ENCODE measurements at regions not wholly inside any gene's neighbourhood (a gene's known extent, or its start where the extent isn't known, plus 50 kb on each side); places are given as distances from the start of the nearest gene placed in this dataset.

- Histone ChIP-seq H3K9me3 (ENCODE audit: control insufficient read depth in 4 of 4, low read length in 3 of 4) (no peaks in the 10 kb centered on the region), H3K27ac (ENCODE audit: low read depth in 1 of 2, low read length in 2 of 2) (no peak overlapping the region), H3K4me1 (ENCODE audit: control insufficient read depth in 4 of 4, insufficient read depth in 4 of 4, low read length in 3 of 4) (no peaks in the 10 kb centered on the region), H3K27me3 (ENCODE audit: control insufficient read depth in 4 of 4, insufficient read depth in 4 of 4, low read length in 3 of 4) (no peaks in the 10 kb centered on the region), H3K4me3 (ENCODE audit: low read depth in 1 of 3, low read length in 3 of 3) (no peak overlapping the region), H3K9ac (ENCODE audit: low read depth in 1 of 2, low read length in 2 of 2) (no peak overlapping the region), H3K36me3 (ENCODE audit: control insufficient read depth in 4 of 4, insufficient read depth in 3 of 4, low read depth in 1 of 4, low read length in 3 of 4) (no peaks in the 10 kb centered on the region)
- no peak for DNase-seq (ENCODE audit: low spot score)
- 68% methylated on average over 2 of the region's 2 CpGs for WGBS
- TF ChIP-seq GABPA (IDR thresholded peaks at IDR 0.05 in 1 of 2, conservative IDR thresholded peaks at IDR 0.05 in 1 of 2) (no peak), RXRA (IDR thresholded peaks at IDR 0.05) (no peak), NR2F2 (IDR thresholded peaks at IDR 0.05) (no peak), CTCF (IDR thresholded peaks at IDR 0.05; ENCODE audit: low read depth, low read length, missing input control) (no peak), RAD21 (IDR thresholded peaks at IDR 0.05) (no peak), JUND (IDR thresholded peaks at IDR 0.05) (no peak), FOXA1 (IDR thresholded peaks at IDR 0.05) (no peak), HNF4G (IDR thresholded peaks at IDR 0.05) (no peak), TAF1 (conservative IDR thresholded peaks at IDR 0.05) (no peak), FOXA2 (IDR thresholded peaks at IDR 0.05) (no peak), YY1 (IDR thresholded peaks at IDR 0.05) (no peak), REST (IDR thresholded peaks at IDR 0.05) (no peak), ATF3 (IDR thresholded peaks at IDR 0.05) (no peak), HNF4A (conservative IDR thresholded peaks at IDR 0.05) (no peak), MAX (IDR thresholded peaks at IDR 0.05) (no peak), EGR1 (IDR thresholded peaks at IDR 0.05; ENCODE audit: low read depth in 2 of 2) (no peak)
These were observed 411.9 kb upstream of the SPTLC3 start for GRCh38 chr20:12596863-12597262.

- H3K27ac ChIP-seq (ENCODE audit: low read depth in 1 of 2, low read length in 2 of 2): no peak overlapping the region
- no peaks in the 10 kb centered on the region for H3K36me3 ChIP-seq (ENCODE audit: control insufficient read depth in 4 of 4, insufficient read depth in 3 of 4, low read depth in 1 of 4, low read length in 3 of 4)
- no peak for DNase-seq (ENCODE audit: low spot score)
- WGBS: 48% methylated on average over 3 of the region's 3 CpGs
- TF ChIP-seq FOXA2 (IDR thresholded peaks at IDR 0.05) (no peak), REST (IDR thresholded peaks at IDR 0.05) (no peak), YY1 (IDR thresholded peaks at IDR 0.05) (no peak), SP1 (IDR thresholded peaks at IDR 0.05) (no peak), FOXA1 (IDR thresholded peaks at IDR 0.05) (no peak), GABPA (IDR thresholded peaks at IDR 0.05 in 1 of 2, conservative IDR thresholded peaks at IDR 0.05 in 1 of 2) (no peak), HNF4G (IDR thresholded peaks at IDR 0.05) (no peak), RAD21 (IDR thresholded peaks at IDR 0.05) (no peak)
- H3K4me1 ChIP-seq (ENCODE audit: control insufficient read depth in 4 of 4, insufficient read depth in 4 of 4, low read length in 3 of 4): no peaks in the 10 kb centered on the region
- no peak overlapping the region for H3K4me3 ChIP-seq (ENCODE audit: low read depth in 1 of 3, low read length in 3 of 3)
- H3K9me3 ChIP-seq (ENCODE audit: control insufficient read depth in 4 of 4, low read length in 3 of 4): no peaks in the 10 kb centered on the region
- no peak overlapping the region for H3K9ac ChIP-seq (ENCODE audit: low read depth in 1 of 2, low read length in 2 of 2)
- H3K27me3 ChIP-seq (ENCODE audit: control insufficient read depth in 4 of 4, insufficient read depth in 4 of 4, low read length in 3 of 4): no peaks in the 10 kb centered on the region
These were observed 411.2 kb upstream of the SPTLC3 start for GRCh38 chr20:12597551-12597950.
